GM23338 (cell line): ENCODE measurements at regions not wholly inside any gene's neighbourhood (a gene's known extent, or its start where the extent isn't known, plus 50 kb on each side); places are given as distances from the start of the nearest gene placed in this dataset.
A peak's percentile ranks its signal among the peaks of the same experiment; 100 is the strongest.

Experiments
- ATAC-seq: fragments of 200-7000 bp; cut with Tn5 transposase; 3 replicates; pipeline ENCODE4 v1.9.1; 2020
- DNase-seq: peaks from one replicate; pipeline ENCODE4 v3.0.0-alpha.2; 2015; ENCODE audit warnings: low spot score
- H2AFZ ChIP-seq: fragments of 200-600 bp; sonication (generic); 2 replicates; pipeline ENCODE4 v1.8.0; 2016; ENCODE audit warnings: antibody characterized with exemption, mild to moderate bottlenecking, moderate library complexity
- H3F3A ChIP-seq: fragments of 200-600 bp; sonication (generic); replicated peaks from 2 replicates; pipeline ENCODE4 v1.8.0; 2017; ENCODE audit warnings: antibody characterized with exemption, mixed run types, low read depth
- H3K27ac ChIP-seq: fragments of 200-600 bp; sonication (generic); 2 replicates; pipeline ENCODE4 v1.6.1; 2016; ENCODE audit warnings: low read depth
- H3K27me3 ChIP-seq: fragments of 200-600 bp; sonication (generic); 2 replicates; pipeline ENCODE4 v1.8.0; 2016; ENCODE audit warnings: mild to moderate bottlenecking, mixed run types, moderate library complexity; ENCODE audit not compliant: insufficient read depth
- H3K36me3 ChIP-seq: fragments of 200-600 bp; sonication (generic); 2 replicates; pipeline ENCODE4 v1.8.0; 2016; ENCODE audit warnings: mild to moderate bottlenecking; ENCODE audit not compliant: insufficient read depth
- H3K4me1 ChIP-seq: fragments of 200-600 bp; sonication (generic); 2 replicates; pipeline ENCODE4 v1.8.0; 2016; ENCODE audit warnings: mild to moderate bottlenecking, moderate library complexity; ENCODE audit not compliant: insufficient read depth
- H3K4me2 ChIP-seq: fragments of 200-600 bp; sonication (generic); 2 replicates; pipeline ENCODE4 v1.7.1; 2017; ENCODE audit warnings: mixed run types
- H3K4me3 ChIP-seq: fragments of 200-600 bp; sonication (generic); 2 replicates; pipeline ENCODE4 v1.6.1; 2016; ENCODE audit warnings: mixed run types
- H3K79me2 ChIP-seq: fragments of 200-600 bp; sonication (generic); replicated peaks from 2 replicates; pipeline ENCODE4 v1.8.0; 2017; ENCODE audit warnings: mild to moderate bottlenecking; ENCODE audit not compliant: insufficient read depth
- H3K9me2 ChIP-seq: fragments of 200-600 bp; sonication (generic); 2 replicates; pipeline ENCODE4 v1.8.0; 2017; ENCODE audit not compliant: insufficient read depth
- H4K20me1 ChIP-seq: fragments of 200-600 bp; sonication (generic); replicated peaks from 2 replicates; pipeline ENCODE4 v1.8.0; 2017; ENCODE audit warnings: mild to moderate bottlenecking; ENCODE audit not compliant: insufficient read depth
- H3K27ac Mint-ChIP-seq: 2 replicates; pipeline ENCODE4 v1.8.0; 2020; ENCODE audit warnings: inconsistent platforms, mild to moderate bottlenecking, moderate library complexity, mixed read lengths
- H3K27me3 Mint-ChIP-seq: 3 replicates; pipeline ENCODE4 v1.8.0; 2022; ENCODE audit warnings: low read depth, mild to moderate bottlenecking, moderate library complexity, mixed read lengths, inconsistent platforms; ENCODE audit not compliant: insufficient read depth, poor library complexity
- H3K36me3 Mint-ChIP-seq: 3 replicates; pipeline ENCODE4 v1.8.0; 2021; ENCODE audit warnings: low read depth, mild to moderate bottlenecking, inconsistent platforms, moderate library complexity, mixed read lengths
- H3K4me1 Mint-ChIP-seq: 3 replicates; pipeline ENCODE4 v1.8.0; 2020; ENCODE audit warnings: mild to moderate bottlenecking, inconsistent platforms, mixed read lengths
- H3K4me3 Mint-ChIP-seq: 3 replicates; pipeline ENCODE4 v1.8.0; 2021; ENCODE audit warnings: moderate library complexity, mild to moderate bottlenecking, inconsistent platforms, mixed read lengths
- H3K9me3 Mint-ChIP-seq: 3 replicates; pipeline ENCODE4 v1.8.0; 2020; ENCODE audit warnings: moderate library complexity, mild to moderate bottlenecking, inconsistent platforms, mixed read lengths
- CREB1 ChIP-seq: fragments of 250-450 bp; sonication (Bioruptor Pico); IDR thresholded peaks from 2 replicates; pipeline ENCODE4 v1.5.0; 2020; ENCODE audit warnings: low read depth, mild to moderate bottlenecking, moderate library complexity
- NANOG ChIP-seq: IDR thresholded peaks from 2 replicates; pipeline ENCODE4 v1.6.1; 2016; ENCODE audit warnings: antibody characterized with exemption, borderline replicate concordance
- POLR2AphosphoS5 ChIP-seq: IDR thresholded peaks from 2 replicates; pipeline ENCODE4 v1.6.1; 2016; ENCODE audit warnings: antibody characterized with exemption, low read depth
- ZNF114 ChIP-seq: fragments of 250-450 bp; sonication (Bioruptor Pico); IDR thresholded peaks from 2 replicates; pipeline ENCODE4 v1.5.0; 2020; ENCODE audit warnings: mild to moderate bottlenecking, moderate library complexity
- TF ChIP-seq, protein P1 (sequence below): fragments of 250-450 bp; sonication (Bioruptor Pico); IDR thresholded peaks from 2 replicates; pipeline ENCODE4 v1.5.0; 2020; ENCODE audit warnings: mild to moderate bottlenecking, moderate library complexity
- TF ChIP-seq, protein P2 (sequence below): IDR thresholded peaks from one replicate; pipeline ENCODE4 v1.6.1; 2018; ENCODE audit warnings: antibody characterized with exemption; ENCODE audit not compliant: unreplicated experiment
- TF ChIP-seq, protein P3 (sequence below): IDR thresholded peaks from 2 replicates; pipeline ENCODE4 v1.6.1; 2016; ENCODE audit warnings: antibody characterized with exemption

DNA sequence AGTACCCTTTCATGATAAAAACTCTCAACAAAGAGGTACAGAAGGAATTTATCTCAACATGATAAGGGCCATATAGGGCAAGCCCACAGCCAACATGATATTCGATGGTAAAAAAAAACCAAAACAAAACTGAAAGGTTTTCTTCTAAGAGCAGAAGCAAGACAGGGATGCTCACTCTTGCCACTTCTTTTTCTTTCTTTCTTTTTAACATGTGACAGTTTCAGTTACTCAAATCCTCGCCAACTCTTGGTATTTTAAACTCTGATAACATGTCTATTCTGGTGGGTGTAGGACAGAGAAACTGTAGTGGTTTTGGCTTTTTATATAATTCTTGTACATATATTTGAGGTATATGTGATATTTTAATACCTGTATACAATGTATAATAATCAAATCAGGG, 74.0 kb upstream of the NMNAT3 start (continued):
- TF ChIP-seq, protein P1, sequence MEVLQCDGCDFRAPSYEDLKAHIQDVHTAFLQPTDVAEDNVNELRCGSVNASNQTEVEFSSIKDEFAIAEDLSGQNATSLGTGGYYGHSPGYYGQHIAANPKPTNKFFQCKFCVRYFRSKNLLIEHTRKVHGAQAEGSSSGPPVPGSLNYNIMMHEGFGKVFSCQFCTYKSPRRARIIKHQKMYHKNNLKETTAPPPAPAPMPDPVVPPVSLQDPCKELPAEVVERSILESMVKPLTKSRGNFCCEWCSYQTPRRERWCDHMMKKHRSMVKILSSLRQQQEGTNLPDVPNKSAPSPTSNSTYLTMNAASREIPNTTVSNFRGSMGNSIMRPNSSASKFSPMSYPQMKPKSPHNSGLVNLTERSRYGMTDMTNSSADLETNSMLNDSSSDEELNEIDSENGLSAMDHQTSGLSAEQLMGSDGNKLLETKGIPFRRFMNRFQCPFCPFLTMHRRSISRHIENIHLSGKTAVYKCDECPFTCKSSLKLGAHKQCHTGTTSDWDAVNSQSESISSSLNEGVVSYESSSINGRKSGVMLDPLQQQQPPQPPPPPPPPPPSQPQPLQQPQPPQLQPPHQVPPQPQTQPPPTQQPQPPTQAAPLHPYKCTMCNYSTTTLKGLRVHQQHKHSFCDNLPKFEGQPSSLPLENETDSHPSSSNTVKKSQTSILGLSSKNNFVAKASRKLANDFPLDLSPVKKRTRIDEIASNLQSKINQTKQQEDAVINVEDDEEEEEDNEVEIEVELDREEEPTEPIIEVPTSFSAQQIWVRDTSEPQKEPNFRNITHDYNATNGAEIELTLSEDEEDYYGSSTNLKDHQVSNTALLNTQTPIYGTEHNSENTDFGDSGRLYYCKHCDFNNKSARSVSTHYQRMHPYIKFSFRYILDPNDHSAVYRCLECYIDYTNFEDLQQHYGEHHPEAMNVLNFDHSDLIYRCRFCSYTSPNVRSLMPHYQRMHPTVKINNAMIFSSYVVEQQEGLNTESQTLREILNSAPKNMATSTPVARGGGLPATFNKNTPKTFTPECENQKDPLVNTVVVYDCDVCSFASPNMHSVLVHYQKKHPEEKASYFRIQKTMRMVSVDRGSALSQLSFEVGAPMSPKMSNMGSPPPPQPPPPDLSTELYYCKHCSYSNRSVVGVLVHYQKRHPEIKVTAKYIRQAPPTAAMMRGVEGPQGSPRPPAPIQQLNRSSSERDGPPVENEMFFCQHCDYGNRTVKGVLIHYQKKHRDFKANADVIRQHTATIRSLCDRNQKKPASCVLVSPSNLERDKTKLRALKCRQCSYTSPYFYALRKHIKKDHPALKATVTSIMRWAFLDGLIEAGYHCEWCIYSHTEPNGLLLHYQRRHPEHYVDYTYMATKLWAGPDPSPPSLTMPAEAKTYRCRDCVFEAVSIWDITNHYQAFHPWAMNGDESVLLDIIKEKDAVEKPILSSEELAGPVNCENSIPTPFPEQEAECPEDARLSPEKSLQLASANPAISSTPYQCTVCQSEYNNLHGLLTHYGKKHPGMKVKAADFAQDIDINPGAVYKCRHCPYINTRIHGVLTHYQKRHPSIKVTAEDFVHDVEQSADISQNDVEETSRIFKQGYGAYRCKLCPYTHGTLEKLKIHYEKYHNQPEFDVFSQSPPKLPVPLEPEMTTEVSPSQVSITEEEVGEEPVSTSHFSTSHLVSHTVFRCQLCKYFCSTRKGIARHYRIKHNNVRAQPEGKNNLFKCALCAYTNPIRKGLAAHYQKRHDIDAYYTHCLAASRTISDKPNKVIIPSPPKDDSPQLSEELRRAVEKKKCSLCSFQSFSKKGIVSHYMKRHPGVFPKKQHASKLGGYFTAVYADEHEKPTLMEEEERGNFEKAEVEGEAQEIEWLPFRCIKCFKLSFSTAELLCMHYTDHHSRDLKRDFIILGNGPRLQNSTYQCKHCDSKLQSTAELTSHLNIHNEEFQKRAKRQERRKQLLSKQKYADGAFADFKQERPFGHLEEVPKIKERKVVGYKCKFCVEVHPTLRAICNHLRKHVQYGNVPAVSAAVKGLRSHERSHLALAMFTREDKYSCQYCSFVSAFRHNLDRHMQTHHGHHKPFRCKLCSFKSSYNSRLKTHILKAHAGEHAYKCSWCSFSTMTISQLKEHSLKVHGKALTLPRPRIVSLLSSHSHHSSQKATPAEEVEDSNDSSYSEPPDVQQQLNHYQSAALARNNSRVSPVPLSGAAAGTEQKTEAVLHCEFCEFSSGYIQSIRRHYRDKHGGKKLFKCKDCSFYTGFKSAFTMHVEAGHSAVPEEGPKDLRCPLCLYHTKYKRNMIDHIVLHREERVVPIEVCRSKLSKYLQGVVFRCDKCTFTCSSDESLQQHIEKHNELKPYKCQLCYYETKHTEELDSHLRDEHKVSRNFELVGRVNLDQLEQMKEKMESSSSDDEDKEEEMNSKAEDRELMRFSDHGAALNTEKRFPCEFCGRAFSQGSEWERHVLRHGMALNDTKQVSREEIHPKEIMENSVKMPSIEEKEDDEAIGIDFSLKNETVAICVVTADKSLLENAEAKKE (CRISPR knock-in tag): no peak
- TF ChIP-seq ZNF114 (CRISPR knock-in tag): no peak
- TF ChIP-seq, protein P2, sequence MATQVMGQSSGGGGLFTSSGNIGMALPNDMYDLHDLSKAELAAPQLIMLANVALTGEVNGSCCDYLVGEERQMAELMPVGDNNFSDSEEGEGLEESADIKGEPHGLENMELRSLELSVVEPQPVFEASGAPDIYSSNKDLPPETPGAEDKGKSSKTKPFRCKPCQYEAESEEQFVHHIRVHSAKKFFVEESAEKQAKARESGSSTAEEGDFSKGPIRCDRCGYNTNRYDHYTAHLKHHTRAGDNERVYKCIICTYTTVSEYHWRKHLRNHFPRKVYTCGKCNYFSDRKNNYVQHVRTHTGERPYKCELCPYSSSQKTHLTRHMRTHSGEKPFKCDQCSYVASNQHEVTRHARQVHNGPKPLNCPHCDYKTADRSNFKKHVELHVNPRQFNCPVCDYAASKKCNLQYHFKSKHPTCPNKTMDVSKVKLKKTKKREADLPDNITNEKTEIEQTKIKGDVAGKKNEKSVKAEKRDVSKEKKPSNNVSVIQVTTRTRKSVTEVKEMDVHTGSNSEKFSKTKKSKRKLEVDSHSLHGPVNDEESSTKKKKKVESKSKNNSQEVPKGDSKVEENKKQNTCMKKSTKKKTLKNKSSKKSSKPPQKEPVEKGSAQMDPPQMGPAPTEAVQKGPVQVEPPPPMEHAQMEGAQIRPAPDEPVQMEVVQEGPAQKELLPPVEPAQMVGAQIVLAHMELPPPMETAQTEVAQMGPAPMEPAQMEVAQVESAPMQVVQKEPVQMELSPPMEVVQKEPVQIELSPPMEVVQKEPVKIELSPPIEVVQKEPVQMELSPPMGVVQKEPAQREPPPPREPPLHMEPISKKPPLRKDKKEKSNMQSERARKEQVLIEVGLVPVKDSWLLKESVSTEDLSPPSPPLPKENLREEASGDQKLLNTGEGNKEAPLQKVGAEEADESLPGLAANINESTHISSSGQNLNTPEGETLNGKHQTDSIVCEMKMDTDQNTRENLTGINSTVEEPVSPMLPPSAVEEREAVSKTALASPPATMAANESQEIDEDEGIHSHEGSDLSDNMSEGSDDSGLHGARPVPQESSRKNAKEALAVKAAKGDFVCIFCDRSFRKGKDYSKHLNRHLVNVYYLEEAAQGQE: no peak

DNA sequence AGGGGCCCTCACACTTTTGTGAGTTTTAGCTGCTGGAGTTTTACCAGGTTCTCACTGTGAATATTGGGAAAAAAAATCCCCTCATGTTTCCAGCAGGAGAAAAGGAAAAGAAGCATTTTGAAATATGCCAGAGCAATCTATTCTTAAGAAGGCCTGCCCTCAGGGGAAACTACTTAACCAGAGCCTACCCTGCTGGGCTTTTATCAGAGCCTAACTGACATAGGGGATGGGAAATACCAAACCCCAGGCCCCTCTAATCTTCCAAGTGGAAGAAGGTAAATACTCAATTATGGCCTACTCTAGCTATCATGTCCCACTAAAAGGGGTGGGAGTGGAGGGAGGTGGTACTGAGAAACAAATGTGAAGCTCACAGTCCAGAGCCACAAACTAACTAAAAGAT, 68.7 kb upstream of the NMNAT3 start:
- no peaks in the 10 kb centered on the region for H3K27me3 Mint-ChIP-seq
- Histone ChIP-seq H3K4me3 (no peak overlapping the region), H4K20me1 (no peaks in the 10 kb centered on the region), H3K27me3 (no peaks in the 10 kb centered on the region), H3K9me2 (no peaks in the 10 kb centered on the region), H2AFZ (no peak overlapping the region; the same call in 1 of the 2 replicates), H3K79me2 (no peaks in the 10 kb centered on the region), H3K4me1 (peaks cover 14% of the 10 kb centered on the region), H3K4me2 (no peak overlapping the region), H3K36me3 (no peaks in the 10 kb centered on the region), H3F3A (no peaks in the 10 kb centered on the region), H3K27ac (no peak overlapping the region)
- no peak overlapping the region for H3K27ac Mint-ChIP-seq
- no peaks in the 10 kb centered on the region for H3K36me3 Mint-ChIP-seq
- no peak overlapping the region for H3K4me3 Mint-ChIP-seq
- H3K4me1 Mint-ChIP-seq: peaks cover 8% of the 10 kb centered on the region
- no peaks in the 10 kb centered on the region for H3K9me3 Mint-ChIP-seq
- ATAC-seq: peak; percentile 79
- peak; percentile 37 for DNase-seq
- TF ChIP-seq, protein P2: no peak
- TF ChIP-seq, protein P3, sequence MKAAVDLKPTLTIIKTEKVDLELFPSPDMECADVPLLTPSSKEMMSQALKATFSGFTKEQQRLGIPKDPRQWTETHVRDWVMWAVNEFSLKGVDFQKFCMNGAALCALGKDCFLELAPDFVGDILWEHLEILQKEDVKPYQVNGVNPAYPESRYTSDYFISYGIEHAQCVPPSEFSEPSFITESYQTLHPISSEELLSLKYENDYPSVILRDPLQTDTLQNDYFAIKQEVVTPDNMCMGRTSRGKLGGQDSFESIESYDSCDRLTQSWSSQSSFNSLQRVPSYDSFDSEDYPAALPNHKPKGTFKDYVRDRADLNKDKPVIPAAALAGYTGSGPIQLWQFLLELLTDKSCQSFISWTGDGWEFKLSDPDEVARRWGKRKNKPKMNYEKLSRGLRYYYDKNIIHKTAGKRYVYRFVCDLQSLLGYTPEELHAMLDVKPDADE: no peak
- no peak for TF ChIP-seq CREB1 (CRISPR knock-in tag)
- TF ChIP-seq NANOG: no peak
- TF ChIP-seq POLR2AphosphoS5: no peak
